ENCODE measurements at regions not wholly inside any gene's neighbourhood (a gene's known extent, or its start where the extent isn't known, plus 50 kb on each side); places are given as distances from the start of the nearest gene placed in this dataset.
"Not testable (repeated sequence)": the region's sequence is repeated elsewhere in the genome, so short reads cannot be mapped to it uniquely, and the experiment has no call there.

GRCh38 chr6:48735846-48736245, 624.8 kb upstream of the PTCHD4 start:
- DNase-seq (ENCODE audit: low read depth), result no peak

GRCh38 chr6:48733581-48733980, 622.6 kb upstream of the PTCHD4 start:
- no peak for DNase-seq (ENCODE audit: low read depth)

- DNase-seq (ENCODE audit: low read depth), result no peak
Measured at GRCh38 chr6:48714699-48715098, 603.7 kb upstream of the PTCHD4 start.

GRCh38 chr6:48714250-48714649, 603.3 kb upstream of the PTCHD4 start:
- no peak for DNase-seq (ENCODE audit: low read depth)

- DNase-seq (ENCODE audit: low read depth), result no peak
Measured at GRCh38 chr6:48713612-48714011, 602.6 kb upstream of the PTCHD4 start.

- no peak for DNase-seq (ENCODE audit: low read depth)
Measured at GRCh38 chr6:48706310-48706709, 595.3 kb upstream of the PTCHD4 start.

GRCh38 chr6:48701572-48701971, 590.6 kb upstream of the PTCHD4 start:
- no peak for DNase-seq (ENCODE audit: low read depth)

GRCh38 chr6:48695872-48696271, 584.9 kb upstream of the PTCHD4 start:
- no peak for DNase-seq (ENCODE audit: low read depth)

- no peak for DNase-seq (ENCODE audit: low read depth)
Measured at GRCh38 chr6:48691420-48691819, 580.4 kb upstream of the PTCHD4 start.

- no peak for DNase-seq (ENCODE audit: low read depth)
Measured at GRCh38 chr6:48689498-48689897, 578.5 kb upstream of the PTCHD4 start.

- DNase-seq (ENCODE audit: low read depth), result no peak
Measured at GRCh38 chr6:48678390-48678789, 567.4 kb upstream of the PTCHD4 start.

- DNase-seq (ENCODE audit: low read depth), result peak; percentile 1
Measured at GRCh38 chr6:48671505-48671904, 560.5 kb upstream of the PTCHD4 start.

GRCh38 chr6:48670546-48670945, 559.5 kb upstream of the PTCHD4 start:
- DNase-seq (ENCODE audit: low read depth), result no peak

- DNase-seq (ENCODE audit: low read depth), result no peak
Measured at GRCh38 chr6:48667797-48668196, 556.8 kb upstream of the PTCHD4 start.

GRCh38 chr6:48664826-48665225, 553.8 kb upstream of the PTCHD4 start:
- DNase-seq (ENCODE audit: low read depth), result no peak

GRCh38 chr6:48658915-48659314, 547.9 kb upstream of the PTCHD4 start:
- DNase-seq (ENCODE audit: low read depth), result no peak

- DNase-seq (ENCODE audit: low read depth), result peak; percentile 9
Measured at GRCh38 chr6:48641544-48641943, 530.5 kb upstream of the PTCHD4 start.

GRCh38 chr6:48638796-48639195, 527.8 kb upstream of the PTCHD4 start:
- not testable (repeated sequence) for DNase-seq (ENCODE audit: low read depth)

- DNase-seq (ENCODE audit: low read depth), result no peak
Measured at GRCh38 chr6:48630511-48630910, 519.5 kb upstream of the PTCHD4 start.

GRCh38 chr6:48628316-48628715, 517.3 kb upstream of the PTCHD4 start:
- no peak for DNase-seq (ENCODE audit: low read depth)

GRCh38 chr6:48626421-48626820, 515.4 kb upstream of the PTCHD4 start:
- no peak for DNase-seq (ENCODE audit: low read depth)

GRCh38 chr6:48624631-48625030, 513.6 kb upstream of the PTCHD4 start:
- no peak for DNase-seq (ENCODE audit: low read depth)

- no peak for DNase-seq (ENCODE audit: low read depth)
Measured at GRCh38 chr6:48619771-48620170, 508.8 kb upstream of the PTCHD4 start.

GRCh38 chr6:48615041-48615440, 504.0 kb upstream of the PTCHD4 start:
- no peak for DNase-seq (ENCODE audit: low read depth)

- no peak for DNase-seq (ENCODE audit: low read depth)
Measured at GRCh38 chr6:48614326-48614725, 503.3 kb upstream of the PTCHD4 start.

Data from HS-27A (cell line).